Left renal pelvis (tissue), 4 donors: ENCODE measurements at regions not wholly inside any gene's neighbourhood (a gene's known extent, or its start where the extent isn't known, plus 50 kb on each side); places are given as distances from the start of the nearest gene placed in this dataset.

Experiments
- DNase-seq, 4 donors: peaks; one replicate each; pipeline ENCODE4 v3.0.0-alpha.2; 2013; ENCODE audit warnings: low read depth in 4 of 4, low spot score in 3 of 4

GRCh38 chr11:129590030-129590752 is 214.5 kb downstream of the BARX2 start:
- DNase-seq = no peak

GRCh38 chr11:129590753-129591475 is 215.3 kb downstream of the BARX2 start:
- DNase-seq = no peak

- DNase-seq = no peak
Observed at GRCh38 chr11:129591527-129591926, 215.9 kb downstream of the BARX2 start.

GRCh38 chr11:129592191-129592590 is 216.5 kb downstream of the BARX2 start:
- no peak for DNase-seq

GRCh38 chr11:129593098-129593497 is 217.4 kb downstream of the BARX2 start:
- DNase-seq = peak; percentile 27 to 68 (median 52)

- DNase-seq = no peak
Observed at GRCh38 chr11:129595038-129595962, 219.7 kb downstream of the BARX2 start.

GRCh38 chr11:129596351-129596750 is 219.3 kb upstream of the TMEM45B start:
- DNase-seq = no peak

GRCh38 chr11:129598378-129598777 is 217.3 kb upstream of the TMEM45B start:
- DNase-seq = no peak

GRCh38 chr11:129605815-129606214 is 209.8 kb upstream of the TMEM45B start:
- DNase-seq = no peak

- DNase-seq = no peak
Observed at GRCh38 chr11:129608711-129609110, 206.9 kb upstream of the TMEM45B start.

- no peak for DNase-seq
Observed at GRCh38 chr11:129610125-129610524, 205.5 kb upstream of the TMEM45B start.

- no peak for DNase-seq
Observed at GRCh38 chr11:129610545-129610944, 205.1 kb upstream of the TMEM45B start.

GRCh38 chr11:129611661-129612446 is 203.8 kb upstream of the TMEM45B start:
- no peak for DNase-seq

- DNase-seq = no peak
Observed at GRCh38 chr11:129612447-129612961, 203.1 kb upstream of the TMEM45B start.

GRCh38 chr11:129613071-129613470 is 202.6 kb upstream of the TMEM45B start:
- DNase-seq = no peak

- DNase-seq = no peak
Observed at GRCh38 chr11:129614256-129614944, 201.2 kb upstream of the TMEM45B start.

- no peak for DNase-seq
Observed at GRCh38 chr11:129618046-129618569, 197.5 kb upstream of the TMEM45B start.

- DNase-seq = no peak
Observed at GRCh38 chr11:129620237-129621104, 195.2 kb upstream of the TMEM45B start.
